ENCODE measurements at regions not wholly inside any gene's neighbourhood (a gene's known extent, or its start where the extent isn't known, plus 50 kb on each side); places are given as distances from the start of the nearest gene placed in this dataset.

DNA sequence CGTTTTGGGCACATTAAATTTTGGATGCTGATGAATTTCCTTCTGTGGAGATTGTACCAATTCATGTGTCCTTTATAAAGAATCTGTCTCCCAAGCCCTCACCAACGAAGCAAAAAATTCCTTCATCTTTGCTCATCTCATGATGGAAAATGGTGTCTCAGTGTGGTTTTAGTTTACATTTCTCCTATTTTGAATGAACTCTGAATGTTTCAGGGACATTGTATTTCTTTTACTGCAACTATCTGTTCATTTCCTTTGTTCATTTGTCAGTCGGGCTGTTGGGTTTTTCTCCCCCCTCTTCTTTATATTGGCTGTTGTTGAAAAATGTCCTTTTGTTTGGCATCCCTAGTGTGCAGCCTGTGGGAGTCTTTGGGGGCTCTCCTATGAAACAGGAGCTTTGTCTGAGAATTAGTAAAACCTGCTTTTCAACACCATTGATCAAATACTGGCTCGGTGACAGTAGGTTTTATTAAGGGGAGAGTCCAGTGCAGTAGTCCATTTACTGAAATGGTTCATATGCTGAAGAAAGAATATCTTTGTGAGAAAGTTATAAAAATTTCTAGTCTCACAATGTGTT, 91.3 kb upstream of the C1QTNF9B start:
- H3K4me1 ChIP-seq = peaks cover 0 to 25% (median 10%) of the 10 kb centered on the region in 4 donors
- 54 to 63% (median 56%) methylated on average over 4 of the region's 4 CpGs for WGBS, 5 donors

DNA sequence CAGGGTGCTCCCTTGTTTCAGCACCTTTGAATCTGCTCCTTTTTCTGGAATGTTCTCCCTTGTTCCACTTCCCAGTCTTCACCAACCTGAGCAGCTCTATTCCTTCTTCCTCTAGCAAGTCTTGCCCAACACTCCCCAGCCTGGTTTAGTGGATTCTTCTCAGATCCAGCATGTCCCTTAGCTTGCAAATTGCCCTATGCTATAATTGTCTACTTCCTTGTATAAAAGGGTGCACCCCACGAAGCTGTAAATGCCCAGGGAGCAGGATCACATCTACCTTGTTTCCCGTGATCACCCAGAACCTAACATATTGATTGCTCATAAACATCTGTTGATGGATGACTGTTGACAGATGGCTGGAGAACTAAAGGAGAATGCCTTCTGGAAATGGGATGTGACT, 93.2 kb upstream of the C1QTNF9B start:
- Histone ChIP-seq H3K27me3 (no peaks in the 10 kb centered on the region), H3K4me1 (peaks cover 0 to 9% (median 0%) of the 10 kb centered on the region in 4 donors), H3K36me3 (no peaks in the 10 kb centered on the region), H3K9me3 (no peaks in the 10 kb centered on the region), H3K27ac (no peak overlapping the region), H3K4me3 (no peak overlapping the region)
- DNase-seq = no peak
- TF ChIP-seq POLR2AphosphoS5 (IDR thresholded peaks at IDR 0.05) (no peak), POLR2A (IDR thresholded peaks at IDR 0.05) (no peak), EP300 (IDR thresholded peaks at IDR 0.05) (no peak)
- TF ChIP-seq, protein P1, sequence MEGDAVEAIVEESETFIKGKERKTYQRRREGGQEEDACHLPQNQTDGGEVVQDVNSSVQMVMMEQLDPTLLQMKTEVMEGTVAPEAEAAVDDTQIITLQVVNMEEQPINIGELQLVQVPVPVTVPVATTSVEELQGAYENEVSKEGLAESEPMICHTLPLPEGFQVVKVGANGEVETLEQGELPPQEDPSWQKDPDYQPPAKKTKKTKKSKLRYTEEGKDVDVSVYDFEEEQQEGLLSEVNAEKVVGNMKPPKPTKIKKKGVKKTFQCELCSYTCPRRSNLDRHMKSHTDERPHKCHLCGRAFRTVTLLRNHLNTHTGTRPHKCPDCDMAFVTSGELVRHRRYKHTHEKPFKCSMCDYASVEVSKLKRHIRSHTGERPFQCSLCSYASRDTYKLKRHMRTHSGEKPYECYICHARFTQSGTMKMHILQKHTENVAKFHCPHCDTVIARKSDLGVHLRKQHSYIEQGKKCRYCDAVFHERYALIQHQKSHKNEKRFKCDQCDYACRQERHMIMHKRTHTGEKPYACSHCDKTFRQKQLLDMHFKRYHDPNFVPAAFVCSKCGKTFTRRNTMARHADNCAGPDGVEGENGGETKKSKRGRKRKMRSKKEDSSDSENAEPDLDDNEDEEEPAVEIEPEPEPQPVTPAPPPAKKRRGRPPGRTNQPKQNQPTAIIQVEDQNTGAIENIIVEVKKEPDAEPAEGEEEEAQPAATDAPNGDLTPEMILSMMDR (IDR thresholded peaks at IDR 0.05) = no peak
- intact Hi-C loops (cut with DNase I; ENCODE audit: low total_unique reads) = no loop called here
- 30 to 77% (median 73%) methylated on average over 2 of the region's 2 CpGs for WGBS, 5 donors

More for the DNA sequence above, 91.3 kb upstream of the C1QTNF9B start:
- no peak overlapping the region for H3K27ac ChIP-seq
- intact Hi-C loops (cut with DNase I; ENCODE audit: low total_unique reads) = no loop called here
- H3K36me3 ChIP-seq = no peaks in the 10 kb centered on the region
- H3K9me3 ChIP-seq = no peaks in the 10 kb centered on the region
- DNase-seq = peak in 1 of 2 donors; percentile 46
- H3K4me3 ChIP-seq = no peak overlapping the region
- TF ChIP-seq, protein P1 (IDR thresholded peaks at IDR 0.05) = no peak
- TF ChIP-seq POLR2A (IDR thresholded peaks at IDR 0.05) (no peak), POLR2AphosphoS5 (IDR thresholded peaks at IDR 0.05) (no peak), EP300 (IDR thresholded peaks at IDR 0.05) (no peak)
- no peaks in the 10 kb centered on the region for H3K27me3 ChIP-seq

DNA sequence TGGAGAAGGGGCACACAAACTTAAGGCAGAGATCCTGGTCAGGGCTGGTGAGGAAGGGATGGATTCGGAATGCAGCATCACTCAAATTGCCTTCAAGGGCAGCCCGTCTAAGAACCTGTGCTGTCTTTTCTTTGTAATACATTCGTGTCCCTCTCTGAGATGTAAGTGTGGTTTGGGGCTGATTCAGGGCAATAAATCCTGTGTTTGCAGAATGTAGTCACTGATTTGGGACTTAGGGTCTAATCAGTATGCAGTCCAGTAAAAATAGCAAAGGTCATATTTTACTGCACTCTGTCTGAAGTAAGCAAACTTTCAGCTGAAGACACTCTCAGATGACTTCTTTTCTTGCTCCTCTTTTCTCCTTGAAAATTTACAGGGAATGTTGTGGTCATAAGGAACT, 93.8 kb upstream of the C1QTNF9B start:
- 53 to 74% (median 66%) methylated on average over 3 of the region's 3 CpGs for WGBS, 5 donors
- no peak for TF ChIP-seq POLR2A (IDR thresholded peaks at IDR 0.05)
- TF ChIP-seq POLR2AphosphoS5 (IDR thresholded peaks at IDR 0.05) = no peak
- TF ChIP-seq, protein P1 (IDR thresholded peaks at IDR 0.05) = no peak
- no peak for TF ChIP-seq EP300 (IDR thresholded peaks at IDR 0.05)
- no peaks in the 10 kb centered on the region for H3K36me3 ChIP-seq
- H3K27ac ChIP-seq = no peak overlapping the region
- H3K9me3 ChIP-seq = no peaks in the 10 kb centered on the region
- no peak overlapping the region for H3K4me3 ChIP-seq
- DNase-seq = no peak
- H3K4me1 ChIP-seq = peaks cover 0 to 9% (median 0%) of the 10 kb centered on the region in 4 donors
- intact Hi-C loops (cut with DNase I; ENCODE audit: low total_unique reads) = no loop called here
- H3K27me3 ChIP-seq = no peaks in the 10 kb centered on the region

DNA sequence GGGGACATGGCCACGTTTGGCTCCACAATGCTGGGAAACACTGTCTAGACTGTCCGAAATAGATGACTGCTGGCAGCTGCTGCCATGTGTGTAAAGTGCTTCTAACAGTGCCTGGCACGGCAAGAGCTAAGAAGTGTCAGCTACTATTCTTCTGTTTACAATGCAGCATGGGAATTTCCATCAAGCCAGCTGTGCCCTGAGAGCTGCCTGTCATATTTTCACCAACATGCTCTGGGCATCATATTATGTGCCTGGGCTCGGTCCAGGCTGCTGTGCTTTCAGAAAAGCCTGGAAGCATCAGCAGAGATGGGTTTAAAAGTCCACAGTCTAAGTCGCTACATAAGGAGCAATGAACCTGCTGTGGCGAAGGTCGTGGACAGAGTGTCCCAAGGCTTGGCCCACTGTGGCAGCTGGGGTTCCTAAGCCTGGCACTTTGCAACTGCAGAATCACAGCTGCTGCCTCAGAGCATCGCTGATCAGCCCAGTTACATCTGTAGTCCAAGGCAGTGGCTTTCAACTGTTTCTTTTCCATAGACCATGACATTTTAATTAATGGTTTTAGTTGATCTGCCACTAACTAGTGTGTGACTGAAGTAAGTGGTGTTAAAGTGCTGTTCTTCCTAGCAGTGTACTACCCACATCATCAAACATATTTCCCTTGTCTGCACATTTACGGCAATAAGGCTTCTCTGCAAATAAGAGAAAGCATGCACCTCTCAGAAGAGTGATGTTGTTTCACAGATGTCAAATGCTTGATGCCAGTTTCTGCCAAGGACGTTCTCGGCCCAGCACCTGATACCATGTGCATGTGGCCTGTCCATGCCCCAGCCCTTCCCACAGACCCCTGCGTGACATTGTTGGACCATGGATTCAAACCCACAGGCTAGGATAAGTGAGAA, 95.7 kb upstream of the C1QTNF9B start:
- intact Hi-C loops (cut with DNase I; ENCODE audit: low total_unique reads) = no loop called here
- no peaks in the 10 kb centered on the region for H3K4me1 ChIP-seq
- no peaks in the 10 kb centered on the region for H3K36me3 ChIP-seq
- DNase-seq = no peak
- H3K27me3 ChIP-seq = no peaks in the 10 kb centered on the region
- TF ChIP-seq EP300 (IDR thresholded peaks at IDR 0.05) = no peak
- TF ChIP-seq POLR2AphosphoS5 (IDR thresholded peaks at IDR 0.05) = no peak
- TF ChIP-seq, protein P1 (IDR thresholded peaks at IDR 0.05) = no peak
- TF ChIP-seq POLR2A (IDR thresholded peaks at IDR 0.05) = no peak
- H3K9me3 ChIP-seq = no peaks in the 10 kb centered on the region
- H3K27ac ChIP-seq = no peak overlapping the region
- 60 to 80% (median 73%) methylated on average over 12 of the region's 12 CpGs for WGBS, 5 donors
- no peak overlapping the region for H3K4me3 ChIP-seq

All from stomach (tissue), 8 donors.